K562 (cell line): ENCODE measurements at regions not wholly inside any gene's neighbourhood (a gene's known extent, or its start where the extent isn't known, plus 50 kb on each side); places are given as distances from the start of the nearest gene placed in this dataset.

ENCODE experiments used
- ARID3B ChIP-seq: fragments of 250-450 bp; sonication (Bioruptor Pico); IDR thresholded peaks from 2 replicates; pipeline ENCODE4 v1.4.0; 2020; ENCODE audit warnings: borderline replicate concordance
- CTBP1 ChIP-seq: fragments of 450-650 bp; IDR thresholded peaks from 2 replicates; pipeline ENCODE4 v1.6.1; 2016; ENCODE audit warnings: borderline replicate concordance
- CUX1 ChIP-seq: fragments of 200-800 bp; sonication (Bioruptor generic); IDR thresholded peaks from 2 replicates; pipeline ENCODE4 v1.6.1; 2016; ENCODE audit warnings: missing genetic modification characterization, missing compliant biosample characterization
- HDAC6 ChIP-seq: IDR thresholded peaks from 2 replicates; pipeline ENCODE4 v1.6.1; 2012; ENCODE audit warnings: low read depth, mild to moderate bottlenecking, control low read depth, inconsistent platforms, low read length, moderate library complexity
- L3MBTL2 ChIP-seq: fragments of 450-650 bp; IDR thresholded peaks from 2 replicates; pipeline ENCODE4 v1.6.1; 2016; ENCODE audit warnings: mild to moderate bottlenecking, moderate library complexity
- MED1 ChIP-seq: sonication (generic); formaldehyde crosslinking; IDR thresholded peaks from 2 replicates; pipeline ENCODE4 v1.8.1; 2023; ENCODE audit warnings: missing genetic modification reagents, borderline replicate concordance
- MYNN ChIP-seq, 2 experiments: sonication (generic); formaldehyde crosslinking in 1 of 2; IDR thresholded peaks; 2 replicates each; pipeline versions ENCODE4 v1.5.0 to v1.6.1; 2016 to 2020; ENCODE audit warnings: antibody characterized with exemption in 1 of 2, missing genetic modification reagents in 1 of 2
- PREB ChIP-seq: sonication (generic); formaldehyde crosslinking; IDR thresholded peaks from 2 replicates; pipeline ENCODE4 v1.8.1; 2023; ENCODE audit warnings: mild to moderate bottlenecking, missing genetic modification reagents
- RBM14 ChIP-seq: fragments of 200-400 bp; formaldehyde crosslinking; IDR thresholded peaks from 2 replicates; pipeline ENCODE4 v1.6.1; 2018; ENCODE audit warnings: low read depth, mild to moderate bottlenecking, low read length, moderate library complexity, borderline replicate concordance; ENCODE audit not compliant: insufficient read depth
- SREBF1 ChIP-seq: fragments of 150-350 bp; IDR thresholded peaks from 2 replicates; pipeline ENCODE4 v1.6.1; 2014; ENCODE audit warnings: antibody characterized with exemption, low read depth, low read length, borderline replicate concordance
- ZNF764 ChIP-seq: fragments of 250-450 bp; sonication (Bioruptor Pico); IDR thresholded peaks from 2 replicates; pipeline ENCODE4 v1.4.0; 2020; ENCODE audit warnings: low read depth, mild to moderate bottlenecking, moderate library complexity
- ZNF766 ChIP-seq: fragments of 200-800 bp; sonication (Bioruptor generic); conservative IDR thresholded peaks from 2 replicates; pipeline ENCODE4 v1.6.1; 2016; ENCODE audit warnings: missing genetic modification characterization, missing compliant biosample characterization
- TF ChIP-seq, protein P1 (sequence below): IDR thresholded peaks from 2 replicates; pipeline ENCODE4 v1.6.1; 2011; ENCODE audit not compliant: insufficient read length; ENCODE audit errors: extremely low read depth
- TF ChIP-seq, protein P2 (sequence below): fragments of 450-650 bp; IDR thresholded peaks from 2 replicates; pipeline ENCODE4 v1.6.1; 2016

GRCh38 chr9:108093773-108094675 is 604.5 kb upstream of the KLF4 start (continued):
- TF ChIP-seq L3MBTL2 = peak; percentile 48; the same call in 1 of the 2 replicates
- peak; percentile 74; the same call in 1 of the 2 replicates for TF ChIP-seq CTBP1
- TF ChIP-seq, protein P1, sequence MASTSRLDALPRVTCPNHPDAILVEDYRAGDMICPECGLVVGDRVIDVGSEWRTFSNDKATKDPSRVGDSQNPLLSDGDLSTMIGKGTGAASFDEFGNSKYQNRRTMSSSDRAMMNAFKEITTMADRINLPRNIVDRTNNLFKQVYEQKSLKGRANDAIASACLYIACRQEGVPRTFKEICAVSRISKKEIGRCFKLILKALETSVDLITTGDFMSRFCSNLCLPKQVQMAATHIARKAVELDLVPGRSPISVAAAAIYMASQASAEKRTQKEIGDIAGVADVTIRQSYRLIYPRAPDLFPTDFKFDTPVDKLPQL = no peak
- TF ChIP-seq MED1 (CRISPR knock-in tag) = no peak
- no peak for TF ChIP-seq RBM14
- peak; percentile 79; the same call in 1 of the 2 replicates for TF ChIP-seq CUX1 (CRISPR knock-in tag)
- peak; percentile 85 for TF ChIP-seq ZNF766 (CRISPR knock-in tag)
- TF ChIP-seq ZNF764 (CRISPR knock-in tag) = no peak
- TF ChIP-seq HDAC6 = no peak
- TF ChIP-seq, protein P2, sequence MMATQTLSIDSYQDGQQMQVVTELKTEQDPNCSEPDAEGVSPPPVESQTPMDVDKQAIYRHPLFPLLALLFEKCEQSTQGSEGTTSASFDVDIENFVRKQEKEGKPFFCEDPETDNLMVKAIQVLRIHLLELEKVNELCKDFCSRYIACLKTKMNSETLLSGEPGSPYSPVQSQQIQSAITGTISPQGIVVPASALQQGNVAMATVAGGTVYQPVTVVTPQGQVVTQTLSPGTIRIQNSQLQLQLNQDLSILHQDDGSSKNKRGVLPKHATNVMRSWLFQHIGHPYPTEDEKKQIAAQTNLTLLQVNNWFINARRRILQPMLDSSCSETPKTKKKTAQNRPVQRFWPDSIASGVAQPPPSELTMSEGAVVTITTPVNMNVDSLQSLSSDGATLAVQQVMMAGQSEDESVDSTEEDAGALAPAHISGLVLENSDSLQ = peak; percentile 89
- TF ChIP-seq ARID3B (CRISPR knock-in tag) = no peak
- TF ChIP-seq MYNN (IDR thresholded peaks at IDR 0.05) = peak; percentile 90
- no peak for TF ChIP-seq MYNN (CRISPR knock-in tag; IDR thresholded peaks at IDR 0.05)
- no peak for TF ChIP-seq PREB (CRISPR knock-in tag)
- no peak for TF ChIP-seq SREBF1
